NCI-H2227 (cell line): ENCODE measurements at regions not wholly inside any gene's neighbourhood (a gene's known extent, or its start where the extent isn't known, plus 50 kb on each side); places are given as distances from the start of the nearest gene placed in this dataset.

Experiments used
- DNase-seq: peaks from one replicate; lab custom pipeline; 2025; ENCODE audit not compliant: unreplicated experiment; lab: John Stamatoyannopoulos, UW

- no peak for DNase-seq
Observed at GRCh38 chr14:84610086-84610485, 919.9 kb upstream of the FLRT2 start.

DNA sequence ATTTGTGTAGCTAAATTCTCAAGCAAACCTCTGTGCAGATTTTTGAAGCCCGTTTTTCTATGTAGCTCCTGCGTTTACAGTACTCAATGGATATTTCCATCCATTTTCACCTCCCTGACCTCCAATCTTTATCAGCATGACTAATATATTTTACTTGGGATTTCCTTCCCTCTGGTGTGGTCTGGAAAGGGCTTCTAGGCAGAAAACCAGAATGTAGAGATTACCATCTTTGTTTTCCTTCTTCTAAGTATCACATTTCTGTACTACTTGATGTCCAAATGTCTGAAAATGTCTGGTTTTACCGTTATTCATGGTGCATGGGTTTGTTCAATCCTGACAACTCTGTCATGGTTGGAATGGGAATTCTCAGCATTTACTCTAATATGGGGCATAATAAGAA lies 907.6 kb upstream of the FLRT2 start:
- DNase-seq: no peak

- DNase-seq: no peak
Observed at GRCh38 chr14:84643446-84643845, 886.5 kb upstream of the FLRT2 start.

GRCh38 chr14:84646786-84647500 lies 883.0 kb upstream of the FLRT2 start:
- no peak for DNase-seq

DNA sequence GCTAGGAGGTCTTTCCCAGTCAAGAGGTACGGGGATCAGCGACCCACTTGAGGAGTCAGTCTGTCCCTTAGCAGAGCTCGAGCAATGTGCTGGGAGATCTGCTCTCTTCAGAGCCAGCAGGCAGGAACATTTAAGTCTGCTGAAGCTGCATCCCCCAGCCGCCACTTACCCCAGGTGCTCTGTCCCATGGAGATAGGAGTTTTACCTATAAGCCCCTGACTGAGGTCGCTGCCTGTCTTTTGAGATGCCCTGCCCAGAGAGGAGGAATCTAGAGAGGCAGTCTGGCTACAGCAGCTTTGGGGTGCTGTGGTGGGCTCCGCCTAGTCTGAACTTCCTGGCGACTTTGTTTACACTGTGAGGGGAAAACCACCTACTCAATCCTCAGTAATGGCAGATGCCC lies 874.9 kb upstream of the FLRT2 start:
- no peak for DNase-seq

DNA sequence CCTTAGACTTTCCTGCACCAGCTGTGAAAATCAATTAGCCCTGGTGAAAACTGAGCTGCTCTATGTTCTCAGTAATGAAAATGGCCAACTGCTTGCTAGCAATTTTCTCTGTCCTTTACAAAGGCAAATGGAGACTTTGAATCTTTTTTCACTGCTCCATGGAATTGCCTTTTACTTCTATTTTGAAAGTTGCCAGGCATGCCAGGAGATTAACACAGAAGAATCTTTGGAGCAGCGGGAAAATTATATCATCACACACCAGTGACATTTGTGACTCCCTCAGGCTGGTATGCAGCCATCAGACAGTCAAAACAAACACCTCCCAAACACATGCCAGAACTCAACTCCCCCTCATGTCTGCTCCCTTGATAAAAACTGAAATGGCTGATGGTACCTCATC lies 872.0 kb upstream of the FLRT2 start:
- no peak for DNase-seq

DNA sequence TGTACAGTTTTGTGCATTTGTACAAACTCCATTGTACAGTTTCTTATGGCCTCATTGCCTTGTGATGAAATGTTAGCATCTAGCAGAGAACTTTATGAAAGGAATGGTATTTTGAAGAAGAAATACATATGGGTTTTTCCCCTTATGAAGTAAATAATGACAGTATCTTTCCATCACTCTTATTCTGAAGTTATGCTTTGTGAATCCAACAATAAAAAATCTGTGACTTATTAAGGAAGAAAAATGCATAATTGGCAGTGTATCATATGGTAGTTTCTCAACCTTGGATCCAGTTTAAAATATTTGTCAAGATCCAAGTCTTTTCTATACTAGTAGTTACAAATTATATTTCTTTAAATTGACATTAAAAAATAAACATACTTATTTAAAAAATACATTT lies 859.1 kb upstream of the FLRT2 start:
- no peak for DNase-seq

DNA sequence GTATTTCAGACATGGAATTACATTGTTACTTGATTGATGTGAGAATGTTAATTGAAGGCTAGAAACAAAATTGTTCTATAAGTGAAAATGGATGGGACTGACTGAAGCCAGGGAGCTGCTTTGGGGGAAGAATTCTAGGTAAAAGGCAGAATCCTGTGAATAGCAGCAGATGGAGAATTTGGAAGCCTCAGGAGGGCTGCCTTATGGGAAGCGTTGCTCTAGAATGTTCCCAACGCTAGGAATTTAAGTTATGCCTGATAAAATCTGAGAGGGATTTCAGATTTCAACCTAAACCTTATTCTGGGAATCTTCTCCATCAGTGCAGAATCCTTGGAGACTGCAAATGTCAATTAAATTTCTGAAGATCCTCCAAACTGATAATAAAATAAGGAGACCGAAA lies 858.2 kb upstream of the FLRT2 start:
- DNase-seq: no peak

GRCh38 chr14:84674636-84675035 lies 855.3 kb upstream of the FLRT2 start:
- DNase-seq: no peak

- DNase-seq: no peak
Observed at GRCh38 chr14:84686550-84686949, 843.4 kb upstream of the FLRT2 start.

DNA sequence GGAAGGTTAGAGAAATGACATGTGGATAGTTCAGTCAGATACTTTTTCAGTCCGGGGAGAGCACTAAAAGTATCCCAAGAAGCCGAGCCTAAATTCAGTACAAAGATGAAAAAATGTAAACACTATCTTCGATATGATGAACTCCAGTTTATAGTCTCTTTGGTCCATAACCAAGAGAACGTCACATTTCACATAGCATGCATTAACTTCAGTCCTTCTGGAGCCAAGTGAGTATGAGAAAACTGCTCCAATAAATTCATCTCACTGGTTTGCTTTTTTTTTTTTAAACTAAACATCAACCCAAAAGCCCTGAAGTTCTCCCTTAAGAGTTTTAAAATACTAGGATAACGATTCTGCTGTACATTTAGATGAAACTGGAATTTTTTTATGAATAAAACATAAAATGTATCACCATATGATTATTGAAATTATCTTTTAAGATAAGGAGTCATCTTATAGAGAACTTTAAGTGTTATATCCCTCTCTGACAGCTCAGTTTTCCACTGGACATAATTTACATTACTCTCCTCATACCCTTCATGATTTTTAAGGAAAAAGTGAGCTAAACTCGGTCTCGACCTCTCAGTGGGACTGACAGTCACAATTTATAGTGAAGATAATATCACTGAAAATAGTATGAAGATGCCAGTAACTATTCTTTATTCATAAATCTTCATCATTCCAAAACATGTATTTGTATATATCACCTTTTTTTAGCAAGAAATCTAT lies 841.5 kb upstream of the FLRT2 start:
- DNase-seq: no peak

- no peak for DNase-seq
Observed at GRCh38 chr14:84694161-84694560, 835.8 kb upstream of the FLRT2 start.

DNA sequence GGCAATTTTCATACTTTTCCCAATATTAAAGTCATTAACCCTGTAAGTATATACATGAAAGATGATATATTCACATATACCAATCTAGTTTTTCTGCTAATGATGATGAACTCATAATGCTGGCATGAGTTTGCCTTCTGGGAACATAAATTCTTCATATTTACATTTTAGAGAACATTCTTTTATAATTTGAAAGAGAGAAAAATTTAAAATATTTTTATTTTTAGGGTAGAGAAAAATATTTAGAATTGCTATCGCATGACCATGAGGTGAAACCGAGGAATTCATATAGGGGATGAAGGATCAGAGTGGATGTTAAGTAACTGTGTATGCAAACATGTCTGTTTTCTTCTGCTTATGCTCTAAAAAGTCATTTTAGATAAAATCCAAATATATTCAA lies 825.3 kb upstream of the FLRT2 start:
- no peak for DNase-seq

GRCh38 chr14:84707830-84708229 lies 822.1 kb upstream of the FLRT2 start:
- DNase-seq: no peak

- DNase-seq: no peak
Observed at GRCh38 chr14:84708865-84709264, 821.1 kb upstream of the FLRT2 start.

DNA sequence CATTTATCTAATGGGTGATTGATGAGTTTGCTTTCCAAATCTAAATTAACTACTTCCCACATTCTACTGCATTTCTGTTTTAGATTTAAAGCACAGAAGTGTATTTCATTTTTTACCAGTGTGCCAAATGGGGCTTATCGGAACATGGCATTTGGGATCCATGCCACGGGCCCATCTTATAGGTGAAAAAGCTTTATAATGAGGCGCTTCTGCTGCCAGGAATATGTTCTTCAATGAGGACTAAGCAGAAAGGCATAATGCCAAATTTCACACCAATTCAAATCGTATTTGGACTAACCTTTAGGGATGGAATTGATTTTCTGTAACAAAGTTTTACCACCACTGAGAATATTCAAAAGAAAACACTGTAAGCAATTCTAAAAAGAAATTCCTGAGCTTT lies 803.5 kb upstream of the FLRT2 start:
- no peak for DNase-seq

DNA sequence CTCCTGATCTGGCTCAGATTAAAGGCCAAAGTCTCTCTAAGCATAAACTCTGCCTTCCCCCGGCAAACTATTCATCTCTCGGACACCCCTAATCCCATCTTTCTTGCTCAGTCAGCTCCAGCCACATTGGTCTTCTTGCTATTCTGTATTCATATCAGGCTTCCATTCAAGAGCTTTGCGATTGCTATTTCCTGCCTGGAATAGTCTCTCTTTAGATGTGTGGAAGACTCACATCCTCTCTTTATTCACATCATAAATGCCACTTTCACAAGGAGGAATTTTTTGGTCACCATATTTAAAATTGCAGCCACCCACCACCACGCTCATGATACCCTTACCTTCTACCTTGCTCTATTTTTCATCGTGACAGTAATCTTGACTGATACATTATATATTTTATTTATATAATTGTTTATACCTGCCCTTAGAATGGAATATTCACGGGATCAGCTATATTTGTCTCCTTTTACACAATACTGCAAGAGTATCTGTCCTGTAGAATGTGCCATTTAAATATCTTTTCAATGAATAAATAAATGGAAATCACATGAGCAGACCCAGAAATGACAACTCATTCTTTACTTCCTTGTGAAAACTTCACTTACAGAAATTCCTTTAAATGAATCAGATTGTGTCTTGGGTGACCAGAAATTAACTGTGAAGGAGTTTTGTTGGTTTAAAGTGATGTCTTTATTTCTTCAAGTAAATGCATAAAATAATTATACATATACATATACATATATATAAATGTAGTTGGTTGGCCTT lies 780.6 kb upstream of the FLRT2 start:
- no peak for DNase-seq

DNA sequence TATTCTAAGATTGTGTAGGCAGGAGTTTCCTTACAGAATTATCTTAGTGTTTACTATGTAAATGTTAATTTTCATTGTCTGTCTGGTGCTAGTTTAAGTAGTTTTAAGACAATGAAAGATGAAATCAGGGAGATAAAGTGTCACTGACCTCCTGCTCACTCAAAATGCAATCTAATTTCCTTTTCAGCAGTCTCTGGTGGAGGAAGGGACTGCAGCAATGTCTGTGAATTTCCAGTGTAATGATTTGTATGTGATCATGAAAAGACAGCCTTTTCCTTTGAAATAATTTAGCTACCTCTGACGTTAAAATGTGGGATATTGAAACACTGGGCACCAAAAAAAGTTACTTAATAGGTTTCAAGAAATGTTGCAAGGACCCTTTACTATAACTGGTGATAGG lies 779.7 kb upstream of the FLRT2 start:
- no peak for DNase-seq

DNA sequence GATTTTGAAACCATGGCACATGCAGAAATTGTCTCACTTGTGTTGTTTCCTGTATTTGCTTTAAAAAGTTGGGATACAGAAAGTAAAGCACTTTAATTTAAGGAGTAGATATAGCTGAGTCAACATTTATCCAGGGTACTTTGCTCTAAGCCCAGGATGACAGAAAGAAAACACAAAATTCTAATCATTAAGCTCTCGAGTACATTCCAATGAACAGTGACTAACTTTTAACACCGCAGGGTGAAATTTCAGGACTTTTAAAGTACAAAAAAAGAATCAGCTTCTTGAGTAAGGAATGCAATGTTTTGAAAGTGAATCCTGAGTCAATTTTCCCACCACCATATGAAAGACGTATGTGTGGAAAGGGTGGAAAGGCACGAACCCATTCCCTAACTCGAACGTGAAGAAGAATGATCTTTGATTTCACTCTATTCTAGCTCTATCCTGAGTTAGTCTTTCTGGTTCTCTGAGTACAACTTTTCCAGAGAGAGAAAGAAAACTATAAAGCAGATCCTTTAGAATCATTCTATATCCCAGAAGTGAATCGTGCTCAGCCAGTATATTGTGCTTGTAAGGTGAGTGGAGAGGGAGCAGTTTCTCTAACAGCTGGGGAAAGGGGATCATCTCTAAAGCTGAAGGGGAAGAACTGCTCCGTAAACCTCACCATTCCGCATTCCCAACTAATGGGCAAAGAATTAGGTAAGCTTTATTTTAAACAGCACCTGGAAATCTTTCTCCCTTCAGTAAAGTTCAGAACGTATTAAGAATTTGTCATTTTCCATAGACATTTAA lies 779.0 kb upstream of the FLRT2 start:
- no peak for DNase-seq

- no peak for DNase-seq
Observed at GRCh38 chr14:84751745-84752144, 778.2 kb upstream of the FLRT2 start.

DNA sequence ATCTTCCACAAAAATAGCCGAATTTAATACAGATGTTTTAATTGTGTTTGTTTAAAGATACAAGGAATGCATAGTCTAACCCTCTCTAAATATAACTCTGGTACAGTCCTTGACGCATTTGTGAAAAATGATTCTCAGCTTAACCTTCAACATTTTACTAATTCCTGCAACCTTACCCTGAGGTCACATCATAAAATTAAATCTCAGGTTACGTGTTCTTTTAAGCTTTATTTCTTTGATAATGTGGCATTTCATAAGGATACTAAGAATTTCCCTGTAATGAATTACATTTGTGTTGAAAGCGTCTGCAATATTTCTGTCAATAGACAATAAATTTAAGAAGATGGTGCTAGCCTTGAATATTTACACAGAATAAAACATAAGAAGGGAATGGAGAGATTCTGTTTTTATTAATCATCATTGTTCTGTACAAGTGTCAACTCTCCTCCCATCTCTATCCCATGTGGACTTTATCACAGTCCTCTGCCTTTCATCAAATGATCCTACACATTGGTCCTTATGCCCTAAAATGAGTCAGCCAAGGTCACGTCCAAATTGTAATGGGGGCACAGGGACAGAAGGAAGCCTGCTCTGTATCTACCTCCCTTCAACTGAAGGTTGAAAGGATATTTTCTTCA lies 769.3 kb upstream of the FLRT2 start:
- no peak for DNase-seq
